NCI-H1436 (cell line): ENCODE measurements at regions not wholly inside any gene's neighbourhood (a gene's known extent, or its start where the extent isn't known, plus 50 kb on each side); places are given as distances from the start of the nearest gene placed in this dataset.
A peak's percentile ranks its signal among the peaks of the same experiment; 100 is the strongest.
"Not testable (repeated sequence)": the region's sequence is repeated elsewhere in the genome, so short reads cannot be mapped to it uniquely, and the experiment has no call there.

Experiments used
- DNase-seq: peaks from one replicate; lab custom pipeline; 2025; lab: John Stamatoyannopoulos, UW

- no peak for DNase-seq
Measured at GRCh38 chr21:22791376-22791775, 1793.2 kb downstream of the NCAM2 start.

- peak; percentile 31 for DNase-seq
Measured at GRCh38 chr21:22791986-22792560, 1793.9 kb downstream of the NCAM2 start.

- DNase-seq: no peak
Measured at GRCh38 chr21:22795091-22795490, 1796.9 kb downstream of the NCAM2 start.

GRCh38 chr21:22795644-22796043 lies 1797.4 kb downstream of the NCAM2 start:
- no peak for DNase-seq

- no peak for DNase-seq
Measured at GRCh38 chr21:22796147-22796546, 1797.9 kb downstream of the NCAM2 start.

GRCh38 chr21:22804151-22804550 lies 1805.9 kb downstream of the NCAM2 start:
- DNase-seq: no peak

- DNase-seq: no peak
Measured at GRCh38 chr21:22806278-22806677, 1808.1 kb downstream of the NCAM2 start.

GRCh38 chr21:22813201-22813600 lies 1815.0 kb downstream of the NCAM2 start:
- DNase-seq: no peak

- DNase-seq: not testable (repeated sequence)
Measured at GRCh38 chr21:22818681-22819485, 1820.7 kb downstream of the NCAM2 start.

GRCh38 chr21:22827422-22827821 lies 1829.2 kb downstream of the NCAM2 start:
- no peak for DNase-seq

- DNase-seq: no peak
Measured at GRCh38 chr21:22842875-22843274, 1844.7 kb downstream of the NCAM2 start.

- DNase-seq: no peak
Measured at GRCh38 chr21:22855581-22855980, 1857.4 kb downstream of the NCAM2 start.

- no peak for DNase-seq
Measured at GRCh38 chr21:22871692-22872091, 1873.5 kb downstream of the NCAM2 start.

GRCh38 chr21:22880573-22880972 lies 1882.4 kb downstream of the NCAM2 start:
- no peak for DNase-seq

GRCh38 chr21:22881131-22881530 lies 1882.9 kb downstream of the NCAM2 start:
- no peak for DNase-seq

GRCh38 chr21:22885079-22885478 lies 1886.9 kb downstream of the NCAM2 start:
- DNase-seq: no peak

GRCh38 chr21:22885614-22886013 lies 1887.4 kb downstream of the NCAM2 start:
- DNase-seq: no peak

GRCh38 chr21:22889445-22889844 lies 1891.2 kb downstream of the NCAM2 start:
- no peak for DNase-seq

GRCh38 chr21:22890656-22891055 lies 1892.4 kb downstream of the NCAM2 start:
- DNase-seq: no peak

- no peak for DNase-seq
Measured at GRCh38 chr21:22892028-22892427, 1893.8 kb downstream of the NCAM2 start.

GRCh38 chr21:22892740-22893139 lies 1894.5 kb downstream of the NCAM2 start:
- DNase-seq: no peak

- DNase-seq: no peak
Measured at GRCh38 chr21:22898051-22898665, 1899.9 kb downstream of the NCAM2 start.

GRCh38 chr21:22900490-22900889 lies 1902.3 kb downstream of the NCAM2 start:
- no peak for DNase-seq
